ENCODE measurements at regions not wholly inside any gene's neighbourhood (a gene's known extent, or its start where the extent isn't known, plus 50 kb on each side); places are given as distances from the start of the nearest gene placed in this dataset.

GRCh38 chr5:26259081-26259480 lies 779.3 kb downstream of the CDH9 start:
- TF ChIP-seq POLR2A (IDR thresholded peaks at IDR 0.05): no peak
- TF ChIP-seq, protein P1, sequence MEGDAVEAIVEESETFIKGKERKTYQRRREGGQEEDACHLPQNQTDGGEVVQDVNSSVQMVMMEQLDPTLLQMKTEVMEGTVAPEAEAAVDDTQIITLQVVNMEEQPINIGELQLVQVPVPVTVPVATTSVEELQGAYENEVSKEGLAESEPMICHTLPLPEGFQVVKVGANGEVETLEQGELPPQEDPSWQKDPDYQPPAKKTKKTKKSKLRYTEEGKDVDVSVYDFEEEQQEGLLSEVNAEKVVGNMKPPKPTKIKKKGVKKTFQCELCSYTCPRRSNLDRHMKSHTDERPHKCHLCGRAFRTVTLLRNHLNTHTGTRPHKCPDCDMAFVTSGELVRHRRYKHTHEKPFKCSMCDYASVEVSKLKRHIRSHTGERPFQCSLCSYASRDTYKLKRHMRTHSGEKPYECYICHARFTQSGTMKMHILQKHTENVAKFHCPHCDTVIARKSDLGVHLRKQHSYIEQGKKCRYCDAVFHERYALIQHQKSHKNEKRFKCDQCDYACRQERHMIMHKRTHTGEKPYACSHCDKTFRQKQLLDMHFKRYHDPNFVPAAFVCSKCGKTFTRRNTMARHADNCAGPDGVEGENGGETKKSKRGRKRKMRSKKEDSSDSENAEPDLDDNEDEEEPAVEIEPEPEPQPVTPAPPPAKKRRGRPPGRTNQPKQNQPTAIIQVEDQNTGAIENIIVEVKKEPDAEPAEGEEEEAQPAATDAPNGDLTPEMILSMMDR (IDR thresholded peaks at IDR 0.05): no peak
